Aorta (tissue), 5 donors: ENCODE measurements at regions not wholly inside any gene's neighbourhood (a gene's known extent, or its start where the extent isn't known, plus 50 kb on each side); places are given as distances from the start of the nearest gene placed in this dataset.

Source experiments
- ATAC-seq: fragments of 200-7000 bp; cut with Tn5 transposase; one replicate; pipeline ENCODE4 v1.9.1; 2022; ENCODE audit warnings: moderate library complexity; ENCODE audit not compliant: low FRiP score
- DNase-seq, 2 donors: peaks; one replicate each; pipeline ENCODE4 v3.0.0-alpha.2; 2020
- H3K27ac ChIP-seq, 2 donors: one replicate each; pipeline ENCODE4 v1.5.1; 2013; ENCODE audit warnings: low read length in 2 of 2, mild to moderate bottlenecking in 2 of 2, moderate library complexity in 2 of 2, control low read depth in 1 of 2, inconsistent platforms in 1 of 2, low read depth in 1 of 2
- H3K27me3 ChIP-seq, 2 donors: one replicate each; pipeline ENCODE4 v1.6.1; 2013; ENCODE audit warnings: control low read depth in 1 of 2, low read length in 1 of 2, mild to moderate bottlenecking in 1 of 2, moderate library complexity in 1 of 2; ENCODE audit not compliant: insufficient read depth in 2 of 2, control insufficient read depth in 1 of 2
- H3K36me3 ChIP-seq, 2 donors: one replicate each; pipeline ENCODE4 v1.6.1; 2013; ENCODE audit warnings: control low read depth in 1 of 2, low read length in 1 of 2, mild to moderate bottlenecking in 1 of 2; ENCODE audit not compliant: insufficient read depth in 2 of 2, control insufficient read depth in 1 of 2
- H3K4me1 ChIP-seq, 2 donors: one replicate each; pipeline ENCODE4 v1.6.1; 2013; ENCODE audit warnings: low read length in 2 of 2, control low read depth in 1 of 2, mild to moderate bottlenecking in 1 of 2, moderate library complexity in 1 of 2; ENCODE audit not compliant: insufficient read depth in 2 of 2, control insufficient read depth in 1 of 2
- H3K4me3 ChIP-seq, 2 donors: one replicate each; pipeline ENCODE4 v1.5.1; 2013; ENCODE audit warnings: low read length in 2 of 2, control low read depth in 1 of 2, mild to moderate bottlenecking in 1 of 2
- H3K9me3 ChIP-seq: one replicate; pipeline ENCODE4 v1.6.1; 2013; ENCODE audit warnings: mild to moderate bottlenecking, low read length; ENCODE audit not compliant: control insufficient read depth
- WGBS, 2 donors: extraction: QIAGEN DNeasy Blood & Tissue Kit; methylation state at CpG; one replicate each; pipeline ENCODE4 v1.1.7; 2013; 5-methylcytosine and 5-hydroxymethylcytosine counted together
- intact Hi-C, 2 donors: fragments of 100-400 bp; cut with DNase I; formaldehyde crosslinking; loops; one replicate each; pipeline versions ENCODE4 v1.14.2 to v1.15.0; 2022
- donor health status: healthy with polysubstance abuse.
- donor health status: Bipolar disorder and iron deficiency.
- donor health status: DM: no; HTN: no; CAD: no.
- donor health status: DM: no; HTN: no; CAD: no.
- donor health status: DM: yes; HTN: yes; CAD: no.

DNA sequence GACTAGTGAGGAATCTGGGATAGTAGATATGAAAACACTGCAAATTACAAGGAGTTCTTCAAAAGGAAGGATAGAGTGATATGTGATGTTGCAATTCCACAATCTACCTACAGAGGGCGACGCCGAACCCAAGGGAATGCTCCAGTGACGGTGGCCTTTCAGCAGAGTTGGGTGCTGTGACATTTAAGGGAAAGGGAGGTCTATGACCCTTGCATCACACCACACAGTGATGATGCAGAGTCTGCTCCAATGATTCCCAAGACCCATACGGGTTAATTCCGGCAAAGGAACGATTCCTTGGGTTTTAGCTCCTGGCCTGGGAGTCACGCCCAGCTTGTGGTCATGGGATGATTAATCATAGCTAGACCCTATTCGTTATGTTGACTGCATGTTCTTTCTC is 123.0 kb upstream of the IGSF21 start:
- Histone ChIP-seq H3K9me3 (peaks cover 8% of the 10 kb centered on the region), H3K36me3 (no peaks in the 10 kb centered on the region), H3K4me1 (no peaks in the 10 kb centered on the region), H3K27me3 (no peaks in the 10 kb centered on the region), H3K27ac (no peak overlapping the region), H3K4me3 (no peak overlapping the region)
- ATAC-seq (no peak), DNase-seq (no peak)
- WGBS, 2 donors = 21 to 23% methylated on average over 9 of the region's 9 CpGs
- intact Hi-C loops = no loop called here

DNA sequence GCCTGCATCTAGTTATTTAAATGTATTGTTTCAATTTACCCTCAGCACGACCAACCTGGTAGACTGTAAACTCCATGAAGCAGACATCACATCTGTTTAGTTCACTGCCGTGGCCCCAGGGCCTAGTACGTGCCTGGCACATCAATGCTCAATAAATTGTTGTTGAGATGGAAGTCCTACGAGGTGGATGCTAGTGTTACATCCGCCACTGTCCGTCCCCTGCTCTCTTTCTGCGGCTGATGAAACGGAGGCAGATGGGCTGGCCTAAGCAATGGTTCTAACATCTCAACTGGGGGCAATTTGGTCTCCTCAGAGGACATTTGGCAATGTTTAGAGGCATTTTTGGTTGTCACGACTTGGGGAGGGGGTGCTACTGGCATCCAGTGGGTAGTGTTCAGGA is 121.4 kb upstream of the IGSF21 start:
- 82 to 86% methylated on average over 9 of the region's 9 CpGs for WGBS, 2 donors
- Histone ChIP-seq H3K4me1 (no peaks in the 10 kb centered on the region), H3K27me3 (no peaks in the 10 kb centered on the region)

DNA sequence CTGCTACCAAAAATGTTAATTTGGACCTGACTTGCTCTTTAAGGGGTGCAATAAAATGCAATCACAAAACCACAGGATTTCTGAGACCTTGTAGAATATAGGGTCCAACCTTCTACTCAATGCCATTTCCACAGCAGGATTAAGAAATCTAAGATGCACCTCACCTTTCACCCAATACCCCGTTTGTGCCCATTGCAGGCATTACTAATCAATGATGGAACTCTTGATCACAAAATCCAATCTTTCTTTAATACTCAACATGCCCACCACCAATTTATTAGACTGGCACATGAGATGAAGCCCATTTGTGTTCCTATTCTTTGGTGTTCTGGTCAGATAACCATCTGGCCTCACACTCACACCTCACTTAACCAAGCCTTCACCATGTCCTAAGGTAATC is 117.2 kb upstream of the IGSF21 start:
- Histone ChIP-seq H3K27ac (no peak overlapping the region), H3K27me3 (no peaks in the 10 kb centered on the region), H3K4me3 (no peak overlapping the region), H3K4me1 (no peaks in the 10 kb centered on the region), H3K36me3 (no peaks in the 10 kb centered on the region), H3K9me3 (peaks cover 5% of the 10 kb centered on the region)
- ATAC-seq = no peak
- intact Hi-C loops = no loop called here
- 48 to 61% methylated on average over 1 of the region's 1 CpG for WGBS, 2 donors
- DNase-seq = no peak

More for the DNA sequence above, 121.4 kb upstream of the IGSF21 start:
- DNase-seq (no peak), ATAC-seq (no peak)
- peaks cover 10% of the 10 kb centered on the region for H3K9me3 ChIP-seq
- H3K36me3 ChIP-seq = no peaks in the 10 kb centered on the region
- H3K4me3 ChIP-seq = no peak overlapping the region
- intact Hi-C loops = no loop called here
- no peak overlapping the region for H3K27ac ChIP-seq

DNA sequence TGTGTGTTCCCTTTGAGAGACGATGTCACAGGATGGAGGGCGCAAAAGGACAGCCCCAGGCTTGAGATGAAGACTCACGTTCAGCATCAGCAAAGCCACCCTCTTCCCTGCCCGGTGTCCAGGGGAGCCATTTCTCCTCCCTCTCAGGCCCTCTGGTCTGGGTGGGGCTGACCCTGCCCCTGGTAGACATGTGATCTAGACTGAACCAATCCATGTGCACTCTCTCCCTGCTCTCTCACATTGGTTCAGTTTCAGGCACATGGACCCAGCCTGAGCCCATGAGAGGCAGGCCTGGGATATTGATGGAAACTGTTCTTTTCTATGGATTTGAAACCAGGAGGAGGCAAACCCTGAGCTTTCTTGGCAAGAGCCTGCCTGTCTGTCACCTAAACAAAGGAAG is 115.6 kb upstream of the IGSF21 start:
- no peak for ATAC-seq
- no peak overlapping the region for H3K27ac ChIP-seq
- intact Hi-C loops = no loop called here
- H3K4me1 ChIP-seq = no peaks in the 10 kb centered on the region
- no peaks in the 10 kb centered on the region for H3K36me3 ChIP-seq
- no peak for DNase-seq
- H3K4me3 ChIP-seq = no peak overlapping the region
- H3K9me3 ChIP-seq = peaks cover 3% of the 10 kb centered on the region
- no peaks in the 10 kb centered on the region for H3K27me3 ChIP-seq
- WGBS, 2 donors = 75 to 77% methylated on average over 4 of the region's 4 CpGs

DNA sequence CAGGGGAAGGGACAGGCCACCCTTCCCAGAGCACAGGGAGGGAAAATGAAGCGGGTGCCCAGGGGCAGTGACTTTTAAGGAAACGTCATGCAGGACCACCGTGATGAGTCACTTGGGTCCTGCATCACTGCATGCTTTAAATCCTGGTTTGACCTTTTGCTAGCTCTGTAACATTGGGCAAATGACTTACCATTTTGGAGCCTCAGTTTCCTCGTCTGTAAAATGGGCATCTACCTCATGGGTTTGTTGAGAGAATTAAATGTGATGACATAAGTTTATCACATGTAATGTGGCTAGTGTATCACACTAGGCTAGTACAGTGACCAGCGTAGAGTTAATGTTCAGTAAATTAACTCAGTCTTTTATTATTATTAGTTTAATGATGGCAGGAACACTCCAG is 114.8 kb upstream of the IGSF21 start:
- ATAC-seq (no peak), DNase-seq (no peak)
- H3K4me1 ChIP-seq = no peaks in the 10 kb centered on the region
- 81 to 82% methylated on average over 5 of the region's 5 CpGs for WGBS, 2 donors
- no peaks in the 10 kb centered on the region for H3K27me3 ChIP-seq
- H3K9me3 ChIP-seq = peaks cover 3% of the 10 kb centered on the region
- H3K4me3 ChIP-seq = no peak overlapping the region
- H3K27ac ChIP-seq = no peak overlapping the region
- intact Hi-C loops = no loop called here
- no peaks in the 10 kb centered on the region for H3K36me3 ChIP-seq

DNA sequence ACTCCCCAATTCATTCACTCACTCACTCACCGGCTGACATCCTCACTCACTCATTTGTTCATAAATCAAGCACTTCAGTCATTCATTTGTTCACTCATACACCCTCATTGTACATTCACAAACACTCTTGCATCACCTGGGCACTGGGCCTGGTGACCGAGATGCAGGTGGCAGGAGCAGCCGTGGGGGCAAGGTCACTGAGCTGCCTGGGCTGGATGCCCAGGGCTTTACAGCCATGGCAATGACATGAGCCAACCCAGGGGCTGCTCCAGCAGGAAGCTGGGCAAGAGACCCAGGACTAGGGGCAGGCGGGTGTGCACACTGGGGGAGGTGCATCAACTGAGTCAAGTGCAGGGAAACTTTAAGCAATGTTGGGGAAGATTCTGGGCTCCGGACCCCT is 113.6 kb upstream of the IGSF21 start:
- no peak for ATAC-seq
- no peak for DNase-seq
- 69% methylated on average over 5 of the region's 5 CpGs for WGBS, 2 donors
- H3K4me3 ChIP-seq = no peak overlapping the region
- H3K27me3 ChIP-seq = no peaks in the 10 kb centered on the region
- no peak overlapping the region for H3K27ac ChIP-seq
- no peaks in the 10 kb centered on the region for H3K4me1 ChIP-seq
- H3K36me3 ChIP-seq = no peaks in the 10 kb centered on the region
- intact Hi-C loops = no loop called here
- H3K9me3 ChIP-seq = peaks cover 3% of the 10 kb centered on the region

DNA sequence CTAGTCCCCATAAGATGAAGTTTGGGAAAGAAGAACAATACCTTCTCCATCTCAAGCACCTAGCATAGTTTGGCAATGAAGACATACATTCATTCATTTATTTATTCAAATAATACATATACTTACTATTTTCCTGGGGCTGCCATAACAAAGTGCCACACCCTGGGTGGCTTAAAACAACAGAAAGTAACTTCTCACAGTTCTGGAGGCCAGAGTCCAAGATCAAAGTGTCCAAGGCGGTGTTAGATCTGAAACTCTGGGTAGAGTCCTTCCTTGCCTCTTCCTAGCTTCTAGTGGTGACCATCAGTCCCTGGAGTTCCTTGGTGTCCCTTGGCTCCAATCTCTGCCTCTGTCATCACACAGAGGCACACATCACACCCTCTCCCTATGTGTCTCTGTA is 112.1 kb upstream of the IGSF21 start:
- H3K27me3 ChIP-seq = no peaks in the 10 kb centered on the region
- no peak overlapping the region for H3K27ac ChIP-seq
- no peak for ATAC-seq
- WGBS, 2 donors = 79 to 83% methylated on average over 1 of the region's 1 CpG
- no peaks in the 10 kb centered on the region for H3K36me3 ChIP-seq
- intact Hi-C loops = no loop called here
- DNase-seq = no peak
- peaks cover 3% of the 10 kb centered on the region for H3K9me3 ChIP-seq
- no peaks in the 10 kb centered on the region for H3K4me1 ChIP-seq
- H3K4me3 ChIP-seq = no peak overlapping the region

DNA sequence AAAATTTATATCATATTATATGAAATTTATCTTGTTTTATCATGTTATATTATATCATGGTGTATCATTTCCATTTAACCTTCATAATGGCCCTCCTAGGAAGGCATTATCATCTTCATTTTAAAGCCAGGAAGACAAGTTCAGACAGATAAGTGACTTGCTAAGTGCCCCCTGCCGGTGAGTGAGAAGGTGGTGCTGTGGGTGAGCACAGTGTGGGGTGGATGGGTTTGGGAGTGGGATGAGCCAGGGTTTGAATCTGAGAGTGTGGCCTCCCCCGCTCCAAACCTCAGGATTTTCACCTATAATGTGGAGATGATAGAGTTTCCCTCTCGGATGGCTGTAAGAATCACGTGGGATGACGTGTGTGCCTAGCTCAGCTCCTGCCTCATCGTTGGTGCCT is 108.7 kb upstream of the IGSF21 start:
- H3K27me3 ChIP-seq = no peaks in the 10 kb centered on the region
- no peaks in the 10 kb centered on the region for H3K36me3 ChIP-seq

DNA sequence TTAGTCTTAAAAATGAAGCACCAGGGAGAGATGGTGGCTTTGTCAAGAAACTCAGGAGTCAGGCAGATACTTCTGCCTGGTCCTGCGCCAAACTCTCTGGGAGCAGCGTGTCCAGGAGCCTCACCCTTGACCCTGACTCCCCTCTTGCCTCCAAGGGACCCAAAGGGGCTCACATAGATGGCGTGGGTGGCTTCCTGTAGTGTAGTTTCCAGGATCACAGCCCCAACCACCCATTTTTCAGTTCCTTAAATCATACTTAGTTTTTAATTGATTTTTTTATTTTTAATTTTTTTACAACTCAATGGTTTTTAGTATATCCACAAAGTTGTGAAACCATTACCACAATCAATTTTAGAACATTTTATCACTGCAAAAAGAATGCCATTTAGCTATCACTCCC is 107.7 kb upstream of the IGSF21 start:
- H3K36me3 ChIP-seq = no peaks in the 10 kb centered on the region
- H3K9me3 ChIP-seq = no peaks in the 10 kb centered on the region
- H3K4me3 ChIP-seq = no peak overlapping the region
- H3K27me3 ChIP-seq = no peaks in the 10 kb centered on the region
- ATAC-seq (no peak), DNase-seq (no peak)
- no peaks in the 10 kb centered on the region for H3K4me1 ChIP-seq
- H3K27ac ChIP-seq = no peak overlapping the region
- WGBS, 2 donors = 71 to 78% methylated on average over 3 of the region's 3 CpGs
- intact Hi-C loops = no loop called here

More for the DNA sequence above, 108.7 kb upstream of the IGSF21 start:
- H3K4me1 ChIP-seq = no peaks in the 10 kb centered on the region
- 68 to 79% methylated on average over 6 of the region's 6 CpGs for WGBS, 2 donors
- intact Hi-C loops = no loop called here
- H3K4me3 ChIP-seq = no peak overlapping the region
- DNase-seq (no peak), ATAC-seq (no peak)
- no peak overlapping the region for H3K27ac ChIP-seq
- no peaks in the 10 kb centered on the region for H3K9me3 ChIP-seq
